PFSK-1 (cell line): ENCODE measurements at regions not wholly inside any gene's neighbourhood (a gene's known extent, or its start where the extent isn't known, plus 50 kb on each side); places are given as distances from the start of the nearest gene placed in this dataset.

ENCODE experiments used
- POLR2AphosphoS5 ChIP-seq: IDR thresholded peaks from 2 replicates; pipeline ENCODE4 v1.6.1; 2012; ENCODE audit warnings: low read depth, mild to moderate bottlenecking, control low read depth, low read length, moderate library complexity
- REST ChIP-seq, 2 experiments: IDR thresholded peaks; 2 replicates each; pipeline versions ENCODE4 v1.6.1 to v1.8.0; 2011 to 2012; ENCODE audit warnings: low read depth in 2 of 2, low read length in 2 of 2, control low read depth in 1 of 2, inconsistent platforms in 1 of 2, mild to moderate bottlenecking in 1 of 2, moderate library complexity in 1 of 2; ENCODE audit not compliant: insufficient read depth in 1 of 2

GRCh38 chr4:111494971-111495370 lies 650.3 kb upstream of the FAM241A start:
- TF ChIP-seq POLR2AphosphoS5 (no peak), REST (IDR thresholded peaks at IDR 0.05; ENCODE audit: insufficient read depth in 1 of 2, low read depth in 2 of 2, low read length in 2 of 2) (no peak)
